Ovary (tissue), 1 donor: ENCODE measurements at regions not wholly inside any gene's neighbourhood (a gene's known extent, or its start where the extent isn't known, plus 50 kb on each side); places are given as distances from the start of the nearest gene placed in this dataset.

ENCODE experiments used
- EP300 ChIP-seq: sonication (generic); formaldehyde crosslinking; IDR thresholded peaks from one replicate; pipeline ENCODE4 v1.6.1; 2017; ENCODE audit warnings: antibody characterized with exemption
- POLR2A ChIP-seq: fragments of 450-650 bp; IDR thresholded peaks from one replicate; pipeline ENCODE4 v1.6.1; 2017; ENCODE audit warnings: antibody characterized with exemption, mild to moderate bottlenecking, moderate library complexity

- TF ChIP-seq POLR2A (no peak), EP300 (no peak)
These were observed 144.0 kb downstream of the DDX1 start for GRCh38 chr2:15735484-15736326.
